ENCODE measurements at regions not wholly inside any gene's neighbourhood (a gene's known extent, or its start where the extent isn't known, plus 50 kb on each side); places are given as distances from the start of the nearest gene placed in this dataset.

- Histone ChIP-seq H3K27me3 (replicated peaks in 1 of 7) (no peaks in the 10 kb centered on the region), H3K4me3 (no peak overlapping the region), H3K36me3 (no peaks in the 10 kb centered on the region), H3K27ac (no peak overlapping the region), H3K9me3 (peaks cover 0 to 33% (median 25%) of the 10 kb centered on the region in 8 donors), H3K4me1 (no peaks in the 10 kb centered on the region)
- WGBS, 5 donors = 87 to 98% (median 90%) methylated on average over 2 of the region's 2 CpGs
- intact Hi-C loops (cut with DNase I; ENCODE audit: low total_unique reads) = no loop called here
- no peak for DNase-seq
- TF ChIP-seq CTCF (IDR thresholded peaks at IDR 0.05 in 8 of 11, conservative IDR thresholded peaks at IDR 0.05 in 3 of 11) (no peak), POLR2A (IDR thresholded peaks at IDR 0.05) (no peak), POLR2AphosphoS5 (IDR thresholded peaks at IDR 0.05) (no peak)
These were observed 165.1 kb upstream of the SLC30A5 start for GRCh38 chr5:68928617-68929302.

GRCh38 chr5:68930139-68930538 lies 163.7 kb upstream of the SLC30A5 start:
- no peak for TF ChIP-seq POLR2A (IDR thresholded peaks at IDR 0.05)
- DNase-seq = no peak
- Histone ChIP-seq H3K4me1 (no peaks in the 10 kb centered on the region), H3K4me3 (no peak overlapping the region), H3K27me3 (replicated peaks in 1 of 7) (no peaks in the 10 kb centered on the region), H3K36me3 (no peaks in the 10 kb centered on the region), H3K9me3 (peaks cover 0 to 46% (median 31%) of the 10 kb centered on the region in 8 donors), H3K27ac (no peak overlapping the region)
- 93 to 97% (median 94%) methylated on average over 5 of the region's 5 CpGs for WGBS, 5 donors
- intact Hi-C loops (cut with DNase I; ENCODE audit: low total_unique reads) = no loop called here

GRCh38 chr5:68932830-68933434 lies 160.9 kb upstream of the SLC30A5 start:
- 83 to 95% (median 94%) methylated on average over 3 of the region's 3 CpGs for WGBS, 5 donors
- H3K36me3 ChIP-seq = no peaks in the 10 kb centered on the region
- H3K4me3 ChIP-seq = no peak overlapping the region
- DNase-seq = no peak
- H3K9me3 ChIP-seq = peaks cover 0 to 47% (median 29%) of the 10 kb centered on the region in 8 donors
- no peak for TF ChIP-seq CTCF (IDR thresholded peaks at IDR 0.05 in 8 of 11, conservative IDR thresholded peaks at IDR 0.05 in 3 of 11)
- TF ChIP-seq POLR2A (IDR thresholded peaks at IDR 0.05) = no peak
- TF ChIP-seq POLR2AphosphoS5 (IDR thresholded peaks at IDR 0.05) = no peak
- H3K27me3 ChIP-seq (replicated peaks in 1 of 7) = no peaks in the 10 kb centered on the region
- H3K4me1 ChIP-seq = no peaks in the 10 kb centered on the region
- intact Hi-C loops (cut with DNase I; ENCODE audit: low total_unique reads) = no loop called here
- H3K27ac ChIP-seq = no peak overlapping the region

- TF ChIP-seq POLR2A (IDR thresholded peaks at IDR 0.05) (no peak), CTCF (IDR thresholded peaks at IDR 0.05 in 8 of 11, conservative IDR thresholded peaks at IDR 0.05 in 3 of 11) (no peak), POLR2AphosphoS5 (IDR thresholded peaks at IDR 0.05) (no peak)
- H3K27me3 ChIP-seq (replicated peaks in 1 of 7) = no peaks in the 10 kb centered on the region
- no peak overlapping the region for H3K4me3 ChIP-seq
- intact Hi-C loops (cut with DNase I; ENCODE audit: low total_unique reads) = no loop called here
- DNase-seq = no peak
- no peaks in the 10 kb centered on the region for H3K4me1 ChIP-seq
- H3K9me3 ChIP-seq = peaks cover 0 to 12% (median 0%) of the 10 kb centered on the region in 8 donors
- H3K36me3 ChIP-seq = no peaks in the 10 kb centered on the region
- no peak overlapping the region for H3K27ac ChIP-seq
- 83 to 98% (median 95%) methylated on average over 2 of the region's 2 CpGs for WGBS, 5 donors
These were observed 151.6 kb upstream of the SLC30A5 start for GRCh38 chr5:68942169-68942568.
